GM21515 (cell line): ENCODE measurements at regions not wholly inside any gene's neighbourhood (a gene's known extent, or its start where the extent isn't known, plus 50 kb on each side); places are given as distances from the start of the nearest gene placed in this dataset.

Experiments
- ATAC-seq: cut with Tn5 transposase; IDR thresholded peaks from one replicate; pipeline ENCODE4 v1.9.1; 2021; ENCODE audit not compliant: unreplicated experiment

DNA sequence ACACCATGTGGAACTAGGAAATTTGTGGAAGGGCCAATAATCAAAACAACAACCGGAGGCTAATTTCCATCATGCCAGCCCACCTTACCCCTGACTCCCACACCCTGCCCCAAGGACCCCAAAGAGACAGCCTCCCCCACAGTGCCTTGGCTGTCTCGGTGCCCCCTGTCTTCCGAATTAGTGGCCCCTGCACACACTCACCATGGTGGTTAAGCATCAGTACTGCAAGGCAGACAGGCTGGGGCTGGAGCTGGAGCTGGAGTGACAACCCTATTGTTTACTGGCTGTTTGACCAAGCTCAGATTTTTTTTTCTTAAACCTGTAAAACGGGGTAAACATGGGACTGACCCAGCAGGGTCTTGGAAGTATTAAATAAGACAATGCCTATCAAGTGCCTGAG lies 238.0 kb downstream of the TFAP2C start:
- no peak for ATAC-seq

DNA sequence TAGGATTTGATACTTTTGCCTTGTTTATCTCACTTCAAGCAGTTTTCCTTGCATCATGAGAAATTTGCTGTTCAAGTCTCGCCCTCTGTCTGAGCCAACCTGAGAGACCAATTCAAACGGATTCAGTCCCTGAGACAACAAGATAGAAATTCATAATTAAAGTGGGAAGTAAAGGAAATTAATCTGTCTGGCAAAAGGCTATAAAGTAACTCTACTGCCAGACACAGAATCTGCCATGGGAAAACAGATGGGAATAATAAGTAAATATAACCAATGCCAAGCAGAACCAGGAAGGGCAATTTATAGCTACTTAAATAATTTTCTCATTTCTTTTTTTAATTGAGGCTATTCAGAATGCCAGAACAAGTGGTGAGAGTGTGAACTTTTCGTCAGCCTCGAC lies 239.6 kb downstream of the TFAP2C start:
- no peak for ATAC-seq

DNA sequence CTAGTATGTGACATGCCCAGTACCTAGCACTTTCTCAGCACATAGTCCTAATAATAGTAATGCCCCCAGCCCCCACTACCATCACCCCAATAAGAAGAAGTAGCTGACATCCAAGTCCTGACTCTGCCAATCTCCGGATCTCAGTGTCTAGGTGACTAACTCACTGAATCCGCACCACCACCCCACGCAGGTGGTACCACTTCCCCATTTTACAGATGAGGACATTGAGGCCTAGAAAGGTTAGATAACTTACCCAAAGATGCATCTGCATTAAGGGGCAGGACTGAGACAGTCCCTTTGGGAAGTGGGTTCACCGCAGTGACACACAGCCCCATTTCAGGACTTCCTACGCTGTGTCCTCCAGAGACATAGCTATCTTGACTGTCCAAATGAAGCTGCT lies 241.2 kb downstream of the TFAP2C start:
- no peak for ATAC-seq

DNA sequence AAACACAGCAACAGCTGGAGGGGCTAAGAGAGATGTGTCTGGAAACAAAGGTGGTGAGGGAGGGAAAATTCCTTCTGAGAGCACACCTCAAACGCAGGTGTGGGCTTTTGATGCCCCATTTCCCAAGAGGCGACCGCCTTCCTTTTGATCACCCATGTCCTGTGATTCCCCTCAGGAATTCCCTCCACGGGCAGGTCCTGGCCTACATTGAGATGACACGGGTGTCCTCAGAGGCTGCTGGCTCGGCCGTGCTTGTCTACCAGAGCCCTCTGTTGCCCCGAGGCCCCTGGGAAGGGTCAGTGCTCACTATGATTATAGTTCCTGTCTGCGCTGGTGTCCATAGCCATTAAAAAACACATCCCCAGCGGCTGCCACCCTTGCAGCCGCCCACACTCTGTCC lies 242.6 kb downstream of the TFAP2C start:
- no peak for ATAC-seq

DNA sequence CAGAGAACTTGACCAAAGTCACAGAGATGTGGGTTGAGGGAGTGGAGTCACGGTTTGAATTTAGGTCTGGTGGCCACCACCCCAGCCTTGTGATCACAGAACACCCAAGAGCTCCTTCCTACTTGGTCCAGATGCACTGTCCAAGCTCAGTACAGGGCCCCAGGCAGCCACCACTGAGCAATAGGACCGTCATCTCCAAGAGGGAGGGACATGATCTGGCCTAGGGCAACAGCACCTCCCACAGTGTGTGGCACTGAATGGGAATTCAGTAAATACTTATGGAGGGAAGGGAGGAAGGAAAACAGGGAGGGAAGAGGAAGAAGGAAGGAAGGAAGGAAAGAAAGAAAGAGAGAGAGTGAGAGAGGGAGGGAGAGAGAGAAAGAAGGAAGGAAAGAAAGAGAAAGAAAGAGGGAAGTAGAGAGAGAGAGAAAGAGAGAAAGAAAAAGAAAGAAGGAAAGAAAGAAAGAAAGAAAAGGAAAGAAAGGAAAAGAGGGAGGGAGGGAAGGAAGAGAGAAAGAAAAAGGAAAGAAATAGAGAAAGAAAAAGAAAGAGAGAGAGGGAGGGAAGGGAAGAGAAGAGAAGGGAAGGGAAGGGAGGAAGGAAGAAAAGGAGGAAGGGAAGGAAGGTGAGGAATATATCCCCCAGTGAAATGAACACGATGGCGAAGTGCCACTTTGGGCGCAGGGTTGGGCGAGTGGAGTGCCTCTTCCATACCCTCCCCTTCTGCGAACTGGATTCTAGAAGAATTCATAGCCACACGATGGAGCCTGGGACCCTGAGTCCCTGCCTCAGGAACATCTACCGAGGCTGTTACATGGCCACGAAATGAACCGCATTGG lies 243.7 kb downstream of the TFAP2C start:
- no peak for ATAC-seq

DNA sequence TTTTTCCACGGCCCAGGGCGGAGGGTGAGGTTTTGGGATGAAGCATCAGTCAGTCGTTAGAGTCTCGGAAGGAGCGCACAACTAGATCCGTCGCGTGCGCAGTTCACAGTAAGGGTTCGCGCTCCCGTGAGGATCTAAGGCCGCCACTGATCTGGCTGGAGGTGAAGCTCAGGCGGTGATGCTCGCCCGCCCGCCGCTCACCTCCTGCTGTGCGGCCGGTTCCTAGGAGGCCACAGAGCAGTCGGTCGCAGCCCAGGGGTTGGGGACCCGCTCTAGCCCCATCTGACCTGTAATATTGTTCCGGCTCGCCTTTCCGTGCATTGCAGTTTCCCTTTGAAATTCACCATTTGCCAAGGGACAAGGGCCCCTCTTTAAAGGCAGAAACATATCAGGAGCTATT lies 244.7 kb downstream of the TFAP2C start:
- no peak for ATAC-seq

DNA sequence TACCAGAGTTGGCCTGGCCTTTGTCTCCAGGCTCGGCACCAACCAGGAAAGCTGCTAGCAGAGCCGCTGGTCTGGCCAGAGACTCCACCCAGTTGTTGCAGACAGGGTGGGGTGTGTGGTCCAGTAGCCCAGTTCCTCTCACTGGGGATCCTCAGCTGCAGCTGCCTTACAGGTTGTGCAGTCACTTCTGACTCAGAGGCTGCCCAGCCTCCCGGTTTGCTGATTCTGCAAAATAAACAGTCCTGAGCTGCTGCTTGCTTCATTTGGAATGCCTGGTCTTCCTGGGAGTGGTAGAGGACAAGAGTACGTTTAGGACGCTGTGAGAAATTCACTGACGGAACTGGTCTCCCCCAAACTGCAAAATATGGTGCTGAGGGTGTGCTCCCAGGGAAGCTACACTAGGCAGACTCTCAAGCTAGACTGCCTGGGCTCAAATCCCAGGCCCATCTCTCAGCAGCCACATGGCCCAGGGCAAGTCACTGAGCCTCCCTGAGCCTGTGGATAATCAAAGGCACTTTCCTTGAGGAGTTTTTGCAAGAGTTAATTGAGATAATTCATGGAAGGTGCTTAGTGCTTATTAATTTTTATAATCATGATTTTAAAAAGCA lies 246.1 kb downstream of the TFAP2C start:
- no peak for ATAC-seq

DNA sequence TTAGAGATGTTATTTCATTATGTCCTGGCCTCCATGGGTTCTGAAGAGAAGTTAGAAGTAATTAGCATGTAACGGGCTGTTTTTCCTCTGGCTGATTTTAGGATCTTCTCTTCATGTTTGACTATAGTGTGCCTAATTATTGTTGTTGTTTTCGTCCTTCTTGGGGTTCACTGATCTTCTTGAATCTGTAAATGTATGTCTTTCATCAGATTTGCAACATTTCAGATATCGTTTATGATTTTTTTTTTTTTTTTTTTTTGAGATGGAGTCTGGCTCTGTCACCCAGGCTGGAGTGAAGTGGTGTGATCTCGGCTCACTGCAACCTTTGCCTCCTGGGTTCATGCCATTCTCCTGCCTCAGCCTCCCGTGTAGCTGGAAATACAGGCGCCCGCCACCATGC lies 246.7 kb downstream of the TFAP2C start:
- ATAC-seq: no peak

DNA sequence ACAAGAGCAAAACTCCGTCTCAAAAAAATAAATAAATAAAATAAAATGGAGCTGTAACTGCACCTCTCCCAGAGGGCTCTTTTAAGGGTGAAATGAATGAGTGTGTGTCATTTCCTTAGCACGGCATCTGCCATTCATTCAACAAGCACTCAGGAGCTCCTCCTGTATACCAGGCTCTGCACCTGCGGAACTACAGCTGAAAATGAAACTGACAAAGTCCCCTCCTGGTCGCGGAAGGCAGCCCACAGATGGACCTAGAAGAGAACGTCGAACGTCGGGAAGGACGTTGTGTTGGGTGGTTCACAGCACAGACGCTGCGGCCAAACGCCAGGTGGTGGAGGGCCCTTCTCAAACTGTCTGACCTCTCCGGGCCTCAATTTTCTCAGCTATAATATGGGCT lies 256.4 kb downstream of the TFAP2C start:
- ATAC-seq: no peak

DNA sequence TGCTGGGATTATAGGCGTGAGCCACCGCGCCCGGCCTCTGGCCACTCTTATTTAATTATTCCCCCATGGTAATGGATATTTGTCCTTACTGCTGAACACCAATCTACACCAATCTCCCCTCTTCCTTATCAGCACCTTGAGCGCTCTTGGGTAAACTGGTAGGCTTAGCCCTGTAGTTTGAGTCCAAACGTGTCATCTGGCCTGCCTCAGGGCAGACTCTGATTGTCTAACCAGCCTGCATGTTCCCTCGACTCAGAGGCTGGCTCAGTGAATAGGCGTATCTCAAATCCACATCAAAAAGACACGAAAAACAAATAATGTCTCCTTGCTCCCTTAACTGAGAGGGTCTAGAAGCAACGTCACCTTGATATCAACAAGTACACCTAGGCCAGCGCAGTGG lies 260.9 kb downstream of the TFAP2C start:
- ATAC-seq: no peak

DNA sequence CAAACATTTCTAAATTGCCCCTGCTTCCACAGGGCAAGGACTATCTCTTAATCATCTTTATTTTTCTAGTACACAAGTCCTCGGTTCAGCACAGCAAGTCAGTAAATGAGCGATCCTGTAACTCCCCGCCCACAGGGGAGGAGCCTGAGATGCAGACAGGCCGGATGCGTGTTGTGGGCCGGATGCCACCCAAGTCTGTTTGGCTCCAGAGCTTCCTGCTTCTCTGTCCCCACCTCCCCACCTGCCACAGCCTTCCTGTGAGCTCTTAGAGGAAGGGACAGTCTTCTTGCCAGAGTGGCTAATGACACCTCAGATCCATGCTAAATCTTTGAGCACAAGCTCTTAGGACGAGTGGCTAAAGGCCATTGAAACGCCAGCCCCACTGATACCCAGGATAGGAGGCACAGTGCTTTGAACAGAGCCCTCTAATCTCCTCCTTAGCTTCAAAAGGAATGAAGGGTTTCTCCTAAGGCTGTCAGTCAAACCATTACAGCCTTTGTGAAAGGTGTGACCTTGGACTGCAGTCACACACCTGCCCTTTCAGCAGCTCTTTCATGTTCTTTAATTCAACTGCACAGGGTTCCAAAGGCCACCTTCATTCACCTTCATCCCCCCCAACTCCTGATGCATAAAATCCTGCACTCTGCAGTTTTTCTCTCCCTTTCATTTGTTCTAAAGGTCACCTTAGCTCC lies 264.3 kb downstream of the TFAP2C start:
- ATAC-seq: no peak

DNA sequence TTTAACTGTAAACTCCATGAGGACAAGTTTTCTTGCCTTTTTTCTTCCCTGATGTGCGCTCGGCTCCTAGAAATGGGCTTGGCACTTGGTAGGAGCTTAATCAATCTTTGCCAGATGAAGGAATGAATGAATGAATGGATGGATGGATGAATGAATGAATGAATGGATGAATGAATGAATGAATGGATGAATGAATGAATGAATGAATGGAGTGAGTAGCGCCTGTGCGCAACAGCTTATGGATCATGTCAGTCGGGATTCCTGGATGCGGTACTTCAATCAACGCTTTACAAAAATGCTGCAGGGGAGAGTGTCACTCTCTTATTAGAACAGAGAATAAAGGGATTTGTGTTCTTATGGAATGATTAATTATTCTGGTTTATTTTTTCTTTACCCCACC lies 267.3 kb downstream of the TFAP2C start:
- ATAC-seq: no peak

DNA sequence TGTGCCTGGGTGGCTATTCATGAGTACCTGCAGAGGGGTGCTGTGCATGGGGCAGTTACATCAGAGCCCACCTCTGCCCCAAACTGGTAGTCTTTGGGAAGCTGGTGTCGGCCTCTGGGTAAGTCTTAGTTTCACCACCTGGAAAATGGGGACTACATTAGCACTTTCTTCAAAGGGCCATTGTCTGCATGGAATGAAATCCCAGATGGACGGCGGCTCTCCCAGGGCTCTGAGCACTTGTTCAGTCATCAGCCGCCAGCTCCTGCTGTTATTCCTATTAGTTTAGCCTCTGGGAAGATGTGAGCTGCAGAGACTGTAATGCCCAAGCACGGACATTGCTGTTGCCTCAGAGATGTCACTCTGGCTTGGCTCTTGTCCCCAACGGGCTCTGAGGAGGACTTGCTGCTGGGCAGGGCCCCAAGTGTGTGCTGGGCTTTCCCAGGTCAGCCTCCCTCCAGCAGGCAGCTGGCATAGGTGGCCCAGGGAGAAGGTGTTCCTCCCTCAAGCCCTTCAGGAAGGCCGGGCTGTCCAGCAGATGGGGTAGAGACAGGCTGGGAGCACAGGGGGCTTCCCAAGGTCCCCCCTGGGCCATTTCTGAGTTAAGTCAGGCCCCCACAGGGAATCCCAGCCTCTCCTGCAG lies 268.3 kb downstream of the TFAP2C start:
- ATAC-seq: no peak

DNA sequence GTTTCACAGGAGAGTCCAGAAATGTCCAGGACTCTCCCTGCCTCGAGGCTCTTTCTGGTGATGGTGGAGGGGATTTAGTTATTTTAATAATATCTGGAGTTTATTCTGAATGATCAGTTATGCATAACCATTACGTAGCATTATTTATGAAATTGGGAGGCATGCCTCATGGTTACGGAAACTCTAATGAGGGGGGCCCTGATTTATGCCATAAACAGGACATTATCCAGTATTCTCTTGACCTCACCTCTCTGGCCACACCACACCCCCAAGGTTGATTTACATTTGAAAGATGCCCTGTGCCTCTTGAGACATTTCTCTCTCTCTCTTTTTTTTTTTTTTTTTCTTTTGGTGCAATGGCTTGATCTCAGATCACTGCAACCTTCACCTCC lies 268.8 kb downstream of the TFAP2C start:
- no peak for ATAC-seq

DNA sequence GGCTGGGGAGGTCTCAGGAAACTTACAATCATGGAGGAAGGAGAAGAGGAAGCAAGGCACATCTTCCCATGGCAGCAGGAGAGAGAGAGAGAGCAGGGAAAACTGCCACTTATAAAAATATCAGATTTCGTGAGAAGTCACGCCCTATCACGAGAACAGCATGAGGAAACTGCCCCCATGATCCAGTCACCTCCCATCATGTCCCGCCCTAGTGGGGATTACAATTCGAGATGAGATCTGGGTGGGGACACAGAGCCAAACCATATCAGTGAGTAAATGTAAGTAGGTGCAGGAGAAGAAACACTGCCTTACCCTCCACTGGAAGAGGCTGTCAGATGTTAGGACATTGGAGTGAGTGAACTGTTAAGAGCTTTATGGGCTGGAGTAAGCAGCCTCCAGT lies 270.4 kb downstream of the TFAP2C start:
- no peak for ATAC-seq

DNA sequence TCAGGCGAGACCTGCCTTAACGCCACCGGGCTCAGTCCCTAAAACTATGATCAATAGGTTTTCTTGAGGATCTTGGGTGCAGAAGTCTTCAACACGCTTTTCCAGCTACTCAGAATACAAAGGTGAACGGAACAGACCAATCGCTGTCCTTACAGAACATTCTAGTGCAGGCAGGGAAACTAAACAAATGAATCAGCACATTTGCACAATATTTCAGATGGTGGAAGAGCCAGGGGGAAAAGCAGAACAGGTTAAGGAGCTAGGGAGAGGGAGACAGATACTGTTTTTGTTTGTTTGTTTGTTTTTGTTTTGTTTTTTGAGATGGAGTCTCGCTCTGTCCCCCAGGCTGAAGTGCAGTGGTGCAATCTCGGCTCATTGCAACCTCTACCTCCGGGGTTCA lies 271.1 kb downstream of the TFAP2C start:
- ATAC-seq: no peak

DNA sequence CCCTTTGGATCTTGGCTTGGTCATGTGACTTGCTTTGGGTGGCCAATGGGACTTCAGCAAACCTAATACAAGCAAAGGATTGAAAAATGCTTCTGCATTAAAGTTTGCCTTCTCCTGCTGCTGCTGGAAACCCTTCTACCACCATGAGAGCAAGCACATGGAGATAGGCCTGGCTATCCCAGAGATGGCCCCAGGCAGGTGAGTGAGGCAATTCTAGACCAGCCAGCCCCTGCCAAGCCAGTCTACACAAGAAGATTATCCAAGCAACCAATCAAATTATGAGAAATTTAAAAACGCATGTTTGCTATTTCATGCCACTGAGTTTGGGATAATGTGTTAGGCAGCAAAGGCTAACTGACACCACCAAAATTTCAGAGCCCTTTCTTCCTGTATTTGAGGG lies 274.3 kb downstream of the TFAP2C start:
- ATAC-seq: no peak

DNA sequence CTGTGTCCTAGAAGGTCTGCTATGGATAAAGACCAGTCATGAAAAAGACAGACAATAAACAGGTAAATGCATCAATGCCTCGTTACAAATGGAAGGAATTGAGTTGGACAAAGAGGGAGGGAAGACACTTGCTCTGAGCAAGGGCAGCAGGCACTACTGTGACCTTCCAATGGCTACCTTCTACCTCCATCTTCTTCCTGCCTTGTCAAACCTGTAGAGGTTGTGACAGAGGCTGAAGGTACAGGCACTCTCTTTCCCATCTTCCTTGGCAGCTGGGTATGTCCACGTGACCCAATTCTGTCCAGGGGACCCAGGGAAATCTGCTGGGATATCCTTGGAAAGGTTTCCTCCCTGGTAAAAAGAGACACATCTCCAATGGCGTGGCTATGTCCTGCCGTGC lies 274.8 kb downstream of the TFAP2C start:
- no peak for ATAC-seq

DNA sequence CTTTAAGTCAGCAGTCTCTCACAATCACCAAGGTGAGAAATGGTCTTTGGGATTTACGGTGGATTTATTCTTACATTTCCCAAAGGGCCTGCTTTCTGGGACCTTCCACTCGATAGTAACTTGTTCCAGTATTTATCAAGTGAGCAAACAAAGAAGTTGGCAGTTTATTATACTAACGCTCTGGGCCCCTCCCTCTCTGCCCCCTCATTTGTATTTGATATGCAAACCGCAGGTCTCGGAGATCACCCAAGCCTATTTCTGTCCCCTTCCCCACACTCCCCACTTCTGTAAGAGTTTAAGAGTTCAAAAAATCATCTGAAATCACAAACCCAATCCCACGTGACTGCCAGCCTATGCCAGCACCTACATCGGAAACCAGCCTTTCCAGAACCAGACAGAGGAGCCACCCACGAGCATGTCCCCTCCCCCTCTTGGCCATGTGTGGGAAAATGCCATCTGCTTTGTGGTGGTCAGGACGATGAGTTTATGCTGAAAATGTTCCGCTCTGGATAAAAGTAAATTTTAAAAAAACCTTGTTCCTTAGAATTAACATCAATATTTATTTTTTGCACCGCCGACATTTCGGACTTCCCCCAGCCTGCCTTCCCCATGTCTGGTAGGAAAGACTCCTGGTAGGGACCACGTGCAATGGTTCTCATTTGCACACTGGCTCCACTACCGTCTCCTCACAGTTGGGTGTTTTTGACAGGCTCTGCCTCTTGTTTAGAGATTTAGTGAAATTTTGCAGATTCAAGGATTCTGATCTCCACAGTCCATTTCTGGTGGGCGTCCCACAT lies 281.0 kb downstream of the TFAP2C start:
- ATAC-seq: no peak

DNA sequence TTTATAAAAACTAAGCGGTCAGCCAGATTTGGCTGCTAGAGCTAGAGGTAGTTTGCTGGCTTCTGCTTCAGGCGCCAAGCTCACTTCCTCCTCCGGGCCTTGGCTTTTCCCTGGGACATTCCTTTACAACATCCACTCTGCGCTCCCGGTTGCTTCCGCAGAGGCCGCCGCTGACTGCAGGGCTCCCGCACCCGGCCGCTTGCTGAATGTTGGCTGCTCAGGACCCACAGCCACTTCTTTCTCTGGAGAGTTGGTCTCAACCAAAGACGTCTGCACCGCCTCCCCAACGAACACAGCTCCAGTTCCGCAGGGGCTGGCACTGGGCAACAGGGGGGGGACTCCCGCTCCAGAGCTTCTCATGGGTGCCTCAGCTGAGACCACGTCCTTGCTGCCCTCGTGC lies 282.8 kb downstream of the TFAP2C start:
- ATAC-seq: no peak

DNA sequence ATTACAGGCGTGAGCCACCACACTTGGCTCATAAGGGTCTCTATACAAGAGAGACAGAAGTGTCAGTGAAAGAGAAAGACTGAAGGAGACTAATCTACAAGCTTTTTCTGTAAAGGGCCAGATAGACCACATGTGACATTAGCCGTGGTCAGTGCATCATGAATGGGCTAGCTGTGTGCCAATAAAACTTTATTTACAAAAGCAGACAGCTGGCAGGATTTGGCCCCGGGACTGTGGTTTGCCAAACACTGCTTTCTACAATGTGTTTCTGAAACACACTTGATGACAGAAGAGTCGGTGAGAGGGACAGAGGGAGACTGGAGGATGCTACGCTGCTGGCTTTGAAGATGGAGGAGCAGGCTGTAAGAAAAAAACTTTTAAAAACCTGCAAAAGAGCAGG lies 285.4 kb downstream of the TFAP2C start:
- no peak for ATAC-seq
